Fibroblast of peridontal ligament (primary cell): ENCODE measurements at regions not wholly inside any gene's neighbourhood (a gene's known extent, or its start where the extent isn't known, plus 50 kb on each side); places are given as distances from the start of the nearest gene placed in this dataset.
"Not testable (repeated sequence)": the region's sequence is repeated elsewhere in the genome, so short reads cannot be mapped to it uniquely, and the experiment has no call there.

Source experiments
- DNase-seq: peaks from one replicate; pipeline ENCODE4 v3.0.0-alpha.2; 2010; ENCODE audit errors: extremely low read depth

DNA sequence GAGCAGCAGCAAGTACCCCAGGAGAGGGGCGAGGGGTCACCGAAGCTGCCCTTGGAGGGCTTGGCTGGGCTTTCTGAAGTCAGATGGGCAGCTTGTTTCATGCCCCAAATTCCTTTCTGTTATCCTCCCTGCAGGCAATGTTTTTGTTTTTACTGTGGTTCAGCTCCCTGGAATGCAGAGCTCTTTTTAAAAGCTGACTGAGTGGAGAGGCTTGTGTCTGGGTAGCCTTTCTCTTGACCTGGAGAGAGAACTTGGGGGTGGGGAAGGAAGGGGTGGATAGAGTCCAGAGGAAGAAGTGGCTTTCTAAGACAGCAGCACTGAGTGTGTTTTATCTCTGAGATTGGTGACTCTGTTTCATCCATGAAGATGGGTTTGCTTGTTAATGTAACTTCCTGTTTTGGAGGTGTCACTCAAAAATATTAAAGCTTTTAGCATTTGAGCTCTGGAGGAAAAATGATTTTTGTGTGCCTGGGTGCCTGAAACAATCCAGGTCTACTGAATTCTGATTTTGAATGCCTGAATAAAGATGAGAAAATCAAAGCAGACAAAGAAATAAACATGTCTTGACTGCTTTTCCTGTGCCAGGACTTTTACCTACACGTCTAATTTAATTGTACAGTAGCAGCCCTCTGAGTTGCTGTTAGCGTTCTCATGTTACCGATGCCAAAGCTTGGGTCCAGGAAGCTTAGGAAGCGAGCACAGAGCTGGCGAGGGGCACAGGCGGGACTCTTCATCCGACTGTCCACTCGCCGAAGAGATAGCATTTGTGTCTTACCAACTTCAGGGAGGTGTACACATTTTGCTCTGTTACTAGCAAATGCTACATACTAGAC lies 78.2 kb upstream of the EEF1E1 start:
- DNase-seq: peak; percentile 84

DNA sequence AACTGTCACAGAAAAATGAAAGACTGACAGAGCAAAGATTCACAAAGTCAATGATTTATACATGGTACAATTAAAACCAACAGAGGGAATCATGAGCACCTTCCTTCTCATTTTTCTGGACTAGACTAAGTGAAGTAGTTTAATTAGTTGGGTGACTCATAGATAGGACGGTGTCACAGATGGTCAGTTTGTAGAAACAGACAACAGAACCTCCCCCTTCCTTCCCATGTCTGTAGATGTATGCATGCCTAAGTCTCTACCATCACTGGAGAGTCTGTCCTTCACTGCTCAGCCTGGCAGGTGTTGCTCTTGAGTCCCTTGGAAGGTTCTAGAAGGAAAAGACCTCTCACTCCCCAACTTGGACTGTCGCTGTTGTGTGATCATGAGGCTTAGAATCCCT lies 75.4 kb upstream of the EEF1E1 start:
- no peak for DNase-seq

DNA sequence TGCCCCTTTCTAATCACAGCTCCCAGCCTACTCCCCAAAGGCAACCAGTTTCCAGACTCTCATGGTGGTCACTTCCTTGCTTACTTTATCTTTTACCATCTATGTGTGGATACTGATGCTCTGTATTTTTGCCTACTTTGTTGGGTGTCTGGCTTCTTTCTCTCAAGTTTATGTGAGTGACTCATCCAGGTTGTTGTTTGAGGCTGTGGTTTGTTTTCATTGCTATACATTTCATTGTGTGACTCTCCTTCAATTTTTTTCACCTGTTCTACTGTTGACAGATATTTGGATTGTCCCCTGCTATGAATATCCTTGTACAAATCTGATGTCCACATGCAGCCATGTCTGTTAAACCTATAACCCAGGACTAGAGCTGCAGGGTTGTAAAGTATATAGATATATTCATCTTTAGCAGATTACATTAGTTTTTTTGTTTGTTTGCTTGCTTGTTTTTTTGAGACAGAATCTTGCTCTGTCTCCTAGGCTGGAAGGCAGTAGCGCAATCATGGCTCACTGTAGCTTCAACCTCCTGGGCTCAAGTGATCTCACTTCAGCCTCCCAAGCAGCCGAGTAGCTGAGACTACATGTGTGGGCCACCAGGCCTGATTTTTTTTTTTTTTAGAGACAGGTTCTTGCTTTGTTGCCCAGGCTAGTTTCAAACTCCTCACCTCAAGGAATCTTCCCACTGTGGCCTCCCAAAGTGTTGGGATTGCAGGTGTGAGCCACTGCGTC lies 72.9 kb upstream of the EEF1E1 start:
- DNase-seq: no peak

DNA sequence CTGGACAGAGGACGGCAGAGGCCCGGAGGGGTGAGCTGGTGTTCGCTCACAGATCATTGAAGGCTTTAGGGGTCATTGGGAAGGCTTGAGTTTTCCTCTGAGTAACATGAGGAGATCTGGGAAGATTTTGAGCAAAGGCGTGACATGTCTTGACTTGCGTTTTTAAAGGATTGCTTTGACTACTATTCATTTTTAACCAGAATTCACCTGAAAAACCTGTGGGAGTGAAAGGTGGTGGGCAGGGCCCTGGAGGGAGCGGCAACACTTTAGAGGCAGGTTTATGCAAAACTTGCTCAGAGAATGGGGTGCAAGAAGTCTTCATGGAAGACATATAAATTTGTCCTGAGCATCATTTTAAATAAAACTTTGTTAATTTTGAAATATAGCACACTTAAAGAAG lies 72.2 kb upstream of the EEF1E1 start:
- DNase-seq: no peak

DNA sequence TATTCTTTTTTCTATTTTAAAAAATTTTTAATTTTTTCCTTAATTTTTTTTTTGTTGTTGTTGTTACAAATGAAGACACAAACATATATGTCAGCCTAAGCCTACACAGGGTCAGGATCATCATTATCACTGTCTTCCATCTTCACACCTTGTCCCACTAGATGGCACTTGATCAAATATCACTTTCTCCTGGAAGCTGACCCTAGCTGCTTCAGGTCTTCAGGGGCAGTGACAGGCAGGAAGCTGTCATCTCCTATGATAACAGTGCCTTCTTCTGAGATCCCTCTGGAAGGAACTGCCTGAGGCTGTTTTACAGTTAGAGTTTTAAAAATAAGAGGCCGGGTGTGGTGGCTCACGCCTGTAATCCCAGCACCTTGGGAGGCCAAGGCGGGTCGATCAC lies 70.2 kb upstream of the EEF1E1 start:
- no peak for DNase-seq

DNA sequence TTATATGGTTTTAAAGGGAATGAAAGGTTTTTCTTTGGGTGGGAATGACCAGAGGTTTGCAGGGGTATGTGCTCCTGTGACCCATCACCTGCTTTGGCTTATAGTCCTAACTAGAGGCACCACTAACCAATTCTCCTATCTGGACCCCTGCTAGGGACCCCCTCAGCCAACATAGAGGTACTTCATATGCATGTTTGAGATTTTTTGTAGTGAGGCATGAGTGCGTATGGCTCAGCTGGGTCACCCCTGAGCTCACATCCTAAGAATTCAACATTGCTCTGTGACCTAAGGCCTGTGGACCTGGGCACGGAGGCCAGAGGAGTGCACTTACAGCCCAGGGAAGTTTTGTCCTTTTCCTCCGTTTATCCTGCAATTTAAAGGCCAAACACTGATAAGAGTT lies 68.4 kb upstream of the EEF1E1 start:
- DNase-seq: no peak

DNA sequence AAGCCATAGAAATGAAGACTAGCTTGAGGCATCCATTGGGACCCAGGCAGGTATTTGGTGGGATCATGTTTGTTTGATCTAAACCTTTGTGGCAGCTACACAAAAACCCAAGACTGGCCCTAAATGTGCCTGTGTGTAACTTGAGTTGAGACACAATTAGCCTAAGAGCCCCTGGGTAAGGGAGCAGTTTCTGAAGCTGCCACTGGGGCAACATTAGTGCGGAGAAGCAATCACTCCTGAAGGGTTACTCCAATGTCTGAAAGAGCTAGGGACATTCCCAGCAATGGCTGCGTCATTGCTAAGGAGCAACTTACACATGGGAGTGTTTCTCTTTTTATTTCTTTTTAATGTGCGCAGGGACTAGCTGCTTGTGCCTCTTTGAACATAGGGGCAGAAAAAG lies 67.9 kb upstream of the EEF1E1 start:
- DNase-seq: no peak

DNA sequence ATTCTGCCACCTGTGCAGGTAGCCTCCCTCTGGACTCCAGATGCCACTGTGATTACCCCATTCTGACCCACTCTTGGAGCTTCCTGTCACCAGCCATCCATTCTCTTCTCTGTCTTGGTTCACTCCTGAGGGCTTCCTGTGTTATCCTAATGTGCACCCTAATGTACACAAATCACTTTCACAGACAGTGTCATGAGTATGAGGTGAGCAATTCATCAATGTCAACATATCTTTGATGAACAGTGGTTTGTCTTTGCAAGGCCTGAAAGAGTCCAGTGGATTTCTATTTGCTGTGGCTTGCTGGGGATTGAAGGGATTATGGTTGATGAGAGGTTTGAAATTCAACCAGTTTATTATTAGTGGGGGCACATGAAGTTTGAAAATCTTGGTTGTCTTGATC lies 63.8 kb upstream of the EEF1E1 start:
- DNase-seq: no peak

DNA sequence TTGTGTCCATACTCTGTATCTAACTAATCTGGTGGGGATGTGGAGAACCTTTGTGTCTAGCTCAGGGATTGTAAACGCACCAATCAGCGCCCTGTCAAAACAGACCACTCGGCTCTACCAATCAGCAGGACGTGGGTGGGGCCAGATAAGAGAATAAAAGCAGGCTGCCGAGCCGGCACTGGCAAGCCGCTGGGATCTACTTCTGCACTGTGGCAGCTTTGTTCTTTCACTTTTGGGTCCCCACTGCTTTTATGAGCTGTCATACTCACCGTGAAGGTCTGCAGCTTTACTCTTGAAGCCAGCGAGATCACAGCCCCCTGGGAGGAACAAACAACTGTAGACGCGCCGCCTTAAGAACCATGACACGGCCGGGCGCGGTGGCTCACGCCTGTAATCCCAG lies 62.7 kb upstream of the EEF1E1 start:
- not testable (repeated sequence) for DNase-seq

DNA sequence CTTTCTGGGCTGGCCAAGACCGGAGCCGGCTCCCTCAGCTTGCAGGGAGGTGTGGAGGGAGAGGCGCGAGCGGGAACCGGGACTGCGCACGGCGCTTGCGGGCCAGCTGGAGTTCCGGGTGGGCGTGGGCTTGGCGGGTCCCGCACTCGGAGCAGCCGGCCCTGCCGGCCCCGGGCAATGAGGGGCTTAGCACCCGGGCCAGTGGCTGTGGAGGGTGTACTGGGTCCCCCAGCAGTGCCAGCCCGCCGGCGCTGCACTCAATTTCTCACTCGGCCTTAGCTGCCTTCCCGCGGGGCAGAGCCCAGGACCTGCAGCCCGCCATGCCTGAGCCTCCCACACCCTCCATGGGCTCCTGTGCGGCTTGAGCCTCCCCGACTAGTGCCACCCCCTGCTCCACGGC lies 61.9 kb upstream of the EEF1E1 start:
- not testable (repeated sequence) for DNase-seq

DNA sequence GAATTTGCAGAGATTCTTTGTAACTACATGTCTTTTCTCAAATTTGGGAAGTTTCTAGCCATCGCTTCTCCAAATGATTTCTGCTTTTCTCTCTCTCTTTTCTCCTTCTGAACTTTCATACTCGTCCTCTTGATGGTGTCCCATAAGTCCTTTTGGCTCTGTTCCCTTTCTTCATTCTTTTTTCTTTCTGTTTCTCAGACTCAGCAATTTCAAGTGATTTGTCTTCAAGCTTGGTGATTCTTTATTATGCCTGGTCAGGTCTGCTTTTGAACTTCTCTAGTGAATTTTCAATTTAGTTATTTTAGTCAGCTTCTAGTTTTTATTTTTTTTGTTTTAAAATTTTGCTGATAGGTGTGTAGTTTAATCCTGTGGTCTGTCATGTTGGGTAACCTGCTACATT lies 57.6 kb upstream of the EEF1E1 start:
- DNase-seq: no peak

DNA sequence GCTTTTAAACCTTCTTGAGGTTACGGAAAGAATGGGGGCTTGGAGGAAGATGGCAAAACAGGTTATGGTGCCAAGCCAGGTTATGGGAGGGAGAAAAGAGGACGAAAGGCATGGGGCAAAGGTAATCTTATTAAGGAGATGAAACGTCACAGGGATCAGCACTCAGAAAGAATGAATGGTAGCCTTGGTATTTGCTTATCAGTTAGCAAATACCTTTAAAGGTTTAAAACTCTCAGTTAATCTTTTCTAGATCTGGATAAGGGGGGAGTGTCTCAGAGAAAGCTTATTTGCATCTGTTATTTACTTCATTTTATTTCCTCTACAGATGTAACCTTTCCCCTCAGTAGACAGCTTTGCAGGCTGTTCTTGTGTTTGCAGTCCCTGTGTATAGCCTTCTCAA lies 55.5 kb upstream of the EEF1E1 start:
- no peak for DNase-seq

DNA sequence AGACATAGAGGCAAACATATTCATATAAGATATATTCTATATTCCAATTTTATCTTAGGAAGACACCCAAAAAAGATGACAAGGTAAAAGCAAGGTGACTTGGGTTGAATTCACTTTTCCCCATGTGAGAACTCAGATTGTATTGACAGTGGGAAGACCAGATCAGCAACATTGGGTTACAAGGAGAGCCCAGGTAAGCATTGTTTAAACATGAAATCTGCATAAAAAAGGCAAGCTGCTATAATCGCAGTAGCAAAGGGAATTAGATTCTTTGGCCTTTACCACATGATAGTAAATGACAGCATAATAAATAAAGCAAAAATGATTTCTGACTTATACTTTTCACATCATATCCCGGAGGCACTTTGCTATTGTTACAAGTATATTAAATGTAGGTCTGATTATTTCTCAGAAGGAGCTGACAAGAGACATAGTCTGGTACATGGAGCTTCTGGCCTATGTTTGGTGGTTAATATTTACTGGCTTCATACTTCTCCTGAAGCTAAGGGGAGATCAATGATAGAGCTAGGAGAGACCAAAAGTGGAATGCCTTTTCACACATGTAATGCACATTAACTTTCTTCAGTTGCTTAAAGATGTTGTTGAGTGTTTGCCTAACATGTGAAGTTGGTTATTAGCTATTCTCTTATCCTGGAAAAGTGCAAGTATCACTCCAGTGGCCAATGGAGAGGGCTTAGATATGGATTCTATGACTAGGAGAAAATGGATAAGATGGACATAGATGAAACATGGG lies 53.1 kb upstream of the EEF1E1 start:
- DNase-seq: no peak
